MM.1S (cell line): ENCODE measurements at regions not wholly inside any gene's neighbourhood (a gene's known extent, or its start where the extent isn't known, plus 50 kb on each side); places are given as distances from the start of the nearest gene placed in this dataset.

Source experiments
- DNase-seq: peaks from one replicate; pipeline ENCODE4 v3.0.0-alpha.2; 2015
- H2AFZ ChIP-seq: fragments of 300-600 bp; sonication (generic); 2 replicates; pipeline ENCODE4 v1.6.0; 2016; ENCODE audit warnings: antibody characterized with exemption, low read length
- H3F3A ChIP-seq: fragments of 300-600 bp; sonication (generic); 2 replicates; pipeline ENCODE4 v1.6.1; 2016; ENCODE audit warnings: mild to moderate bottlenecking, antibody characterized with exemption, low read length, moderate library complexity, mixed read lengths; ENCODE audit not compliant: insufficient read depth
- H3K27ac ChIP-seq: fragments of 300-600 bp; sonication (generic); 2 replicates; pipeline ENCODE4 v1.5.1; 2016; ENCODE audit warnings: mild to moderate bottlenecking, low read length
- H3K27me3 ChIP-seq: fragments of 300-600 bp; sonication (generic); replicated peaks from 2 replicates; pipeline ENCODE4 v1.6.0; 2016; ENCODE audit warnings: low read length; ENCODE audit not compliant: insufficient read depth
- H3K36me3 ChIP-seq: fragments of 300-600 bp; sonication (generic); replicated peaks from 2 replicates; pipeline ENCODE4 v1.6.1; 2016; ENCODE audit warnings: mild to moderate bottlenecking, low read length, mixed read lengths; ENCODE audit not compliant: insufficient read depth
- H3K4me1 ChIP-seq: fragments of 300-600 bp; sonication (generic); 2 replicates; pipeline ENCODE4 v1.6.1; 2016; ENCODE audit warnings: low read length, mixed read lengths
- H3K4me2 ChIP-seq: fragments of 300-600 bp; sonication (generic); 2 replicates; pipeline ENCODE4 v1.6.0; 2016; ENCODE audit warnings: low read depth, low read length
- H3K4me3 ChIP-seq: fragments of 300-600 bp; sonication (generic); 2 replicates; pipeline ENCODE4 v1.5.1; 2016; ENCODE audit warnings: low read length, mixed read lengths
- H3K79me2 ChIP-seq: fragments of 300-600 bp; sonication (generic); 2 replicates; pipeline ENCODE4 v1.6.1; 2016; ENCODE audit warnings: mixed run types, low read length, mixed read lengths
- H3K9ac ChIP-seq: fragments of 300-600 bp; sonication (generic); 2 replicates; pipeline ENCODE4 v1.6.1; 2016; ENCODE audit warnings: low read length, mixed read lengths
- H3K9me2 ChIP-seq: fragments of 300-600 bp; sonication (generic); replicated peaks from 2 replicates; pipeline ENCODE4 v1.6.1; 2016; ENCODE audit warnings: mild to moderate bottlenecking, low read length, mixed read lengths; ENCODE audit not compliant: insufficient read depth
- H3K9me3 ChIP-seq: fragments of 300-600 bp; sonication (generic); replicated peaks from 2 replicates; pipeline ENCODE4 v1.6.1; 2016; ENCODE audit warnings: mild to moderate bottlenecking, low read length, mixed read lengths; ENCODE audit not compliant: insufficient read depth
- H4K20me1 ChIP-seq: fragments of 300-600 bp; sonication (generic); 2 replicates; pipeline ENCODE4 v1.6.1; 2016; ENCODE audit warnings: mild to moderate bottlenecking, low read length, moderate library complexity, mixed read lengths; ENCODE audit not compliant: insufficient read depth
- EZH2 ChIP-seq: fragments of 300-600 bp; sonication (generic); optimal IDR thresholded peaks from 2 replicates; pipeline ENCODE3; 2017; ENCODE audit warnings: low read depth, mild to moderate bottlenecking, antibody characterized with exemption, low read length, mixed read lengths
- EZH2phosphoT487 ChIP-seq: fragments of 300-600 bp; sonication (generic); IDR thresholded peaks from 2 replicates; pipeline ENCODE4 v1.6.1; 2018; ENCODE audit warnings: antibody characterized with exemption, low read length
- TF ChIP-seq, protein P1 (sequence below): fragments of 300-600 bp; sonication (generic); IDR thresholded peaks from 2 replicates; pipeline ENCODE4 v1.5.1; 2016; ENCODE audit warnings: antibody characterized with exemption, low read length, mixed read lengths

GRCh38 chr2:225993430-225993829, 593.9 kb downstream of the NYAP2 start:
- Histone ChIP-seq H3K9me3 (no peaks in the 10 kb centered on the region), H3K4me2 (no peak overlapping the region), H3K4me1 (no peaks in the 10 kb centered on the region), H4K20me1 (no peaks in the 10 kb centered on the region), H3F3A (no peaks in the 10 kb centered on the region), H3K9me2 (no peaks in the 10 kb centered on the region), H3K27ac (no peak overlapping the region), H3K4me3 (no peak overlapping the region), H2AFZ (no peak overlapping the region), H3K27me3 (no peaks in the 10 kb centered on the region), H3K9ac (no peak overlapping the region), H3K36me3 (no peaks in the 10 kb centered on the region), H3K79me2 (no peaks in the 10 kb centered on the region)
- no peak for TF ChIP-seq EZH2
- TF ChIP-seq, protein P1, sequence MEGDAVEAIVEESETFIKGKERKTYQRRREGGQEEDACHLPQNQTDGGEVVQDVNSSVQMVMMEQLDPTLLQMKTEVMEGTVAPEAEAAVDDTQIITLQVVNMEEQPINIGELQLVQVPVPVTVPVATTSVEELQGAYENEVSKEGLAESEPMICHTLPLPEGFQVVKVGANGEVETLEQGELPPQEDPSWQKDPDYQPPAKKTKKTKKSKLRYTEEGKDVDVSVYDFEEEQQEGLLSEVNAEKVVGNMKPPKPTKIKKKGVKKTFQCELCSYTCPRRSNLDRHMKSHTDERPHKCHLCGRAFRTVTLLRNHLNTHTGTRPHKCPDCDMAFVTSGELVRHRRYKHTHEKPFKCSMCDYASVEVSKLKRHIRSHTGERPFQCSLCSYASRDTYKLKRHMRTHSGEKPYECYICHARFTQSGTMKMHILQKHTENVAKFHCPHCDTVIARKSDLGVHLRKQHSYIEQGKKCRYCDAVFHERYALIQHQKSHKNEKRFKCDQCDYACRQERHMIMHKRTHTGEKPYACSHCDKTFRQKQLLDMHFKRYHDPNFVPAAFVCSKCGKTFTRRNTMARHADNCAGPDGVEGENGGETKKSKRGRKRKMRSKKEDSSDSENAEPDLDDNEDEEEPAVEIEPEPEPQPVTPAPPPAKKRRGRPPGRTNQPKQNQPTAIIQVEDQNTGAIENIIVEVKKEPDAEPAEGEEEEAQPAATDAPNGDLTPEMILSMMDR, result no peak
- TF ChIP-seq EZH2phosphoT487, result no peak
- no peak for DNase-seq

DNA sequence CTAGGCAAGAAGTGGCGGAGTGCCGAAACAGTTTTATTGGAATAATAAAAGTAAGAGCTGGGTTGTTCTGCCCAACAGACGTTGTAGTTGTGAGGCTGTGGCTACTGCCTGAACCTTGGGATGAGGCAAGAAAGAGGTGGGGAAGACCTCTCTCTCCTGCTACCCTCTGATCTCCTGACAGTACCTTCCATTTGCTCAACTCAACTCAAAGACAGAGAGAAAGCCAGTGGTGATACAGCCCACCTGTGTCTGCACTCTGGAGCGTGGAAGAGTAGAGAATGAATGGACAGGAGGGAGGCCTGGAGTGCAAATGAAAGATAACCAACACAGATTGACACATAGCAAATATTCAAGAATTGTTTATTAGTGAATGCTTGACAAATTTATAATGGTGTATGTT, 590.3 kb downstream of the NYAP2 start:
- Histone ChIP-seq H3K27ac (no peak overlapping the region), H3F3A (no peaks in the 10 kb centered on the region), H3K4me2 (no peak overlapping the region), H3K4me1 (no peaks in the 10 kb centered on the region), H3K36me3 (no peaks in the 10 kb centered on the region), H4K20me1 (no peaks in the 10 kb centered on the region), H3K27me3 (no peaks in the 10 kb centered on the region), H3K9me2 (no peaks in the 10 kb centered on the region), H3K9ac (no peak overlapping the region), H3K79me2 (no peaks in the 10 kb centered on the region), H2AFZ (no peak overlapping the region), H3K9me3 (no peaks in the 10 kb centered on the region), H3K4me3 (no peak overlapping the region)
- TF ChIP-seq EZH2phosphoT487, result no peak
- TF ChIP-seq, protein P1, result no peak
- TF ChIP-seq EZH2, result no peak
- no peak for DNase-seq

DNA sequence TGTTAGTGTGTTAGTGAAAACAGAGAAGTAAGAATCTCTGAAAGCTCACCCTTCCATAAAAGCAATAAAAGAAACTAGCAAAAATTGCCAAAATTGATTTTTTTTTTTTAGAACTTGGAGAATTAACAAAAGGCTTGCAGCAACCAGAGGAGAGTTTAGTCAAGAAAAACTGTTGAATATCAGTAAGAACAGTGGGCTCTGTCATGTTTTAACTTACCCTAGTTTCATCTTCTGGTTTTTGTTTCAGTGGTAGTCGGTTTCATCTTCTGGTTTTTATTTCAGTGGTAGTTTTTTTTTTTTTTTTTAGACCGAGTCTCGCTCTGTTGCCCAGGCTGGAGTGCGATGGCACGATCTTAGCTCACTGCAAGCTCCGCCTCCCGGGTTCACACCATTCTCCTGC, 580.9 kb downstream of the NYAP2 start:
- Histone ChIP-seq H3K9me2 (no peaks in the 10 kb centered on the region), H2AFZ (no peak overlapping the region), H3K27me3 (no peaks in the 10 kb centered on the region), H3K79me2 (no peaks in the 10 kb centered on the region), H3K36me3 (no peaks in the 10 kb centered on the region), H3K4me3 (no peak overlapping the region), H4K20me1 (no peaks in the 10 kb centered on the region), H3F3A (no peaks in the 10 kb centered on the region), H3K4me1 (no peaks in the 10 kb centered on the region), H3K27ac (no peak overlapping the region), H3K4me2 (no peak overlapping the region), H3K9me3 (no peaks in the 10 kb centered on the region), H3K9ac (no peak overlapping the region)
- DNase-seq, result no peak
- TF ChIP-seq, protein P1, result no peak
- TF ChIP-seq EZH2 (no peak), EZH2phosphoT487 (no peak)
